Heart right ventricle (tissue), 16 donors: ENCODE measurements at regions not wholly inside any gene's neighbourhood (a gene's known extent, or its start where the extent isn't known, plus 50 kb on each side); places are given as distances from the start of the nearest gene placed in this dataset.

Experiments
- ATAC-seq, 8 donors: fragments of 200-7000 bp; cut with Tn5 transposase; one replicate each; pipeline ENCODE4 v1.9.1; 2020; ENCODE audit warnings: mild to moderate bottlenecking in 8 of 8, moderate library complexity in 8 of 8, moderate number of reproducible peaks in 1 of 8
- DNase-seq, 2 donors: peaks; one replicate each; pipeline ENCODE4 v3.0.0-alpha.2; 2020
- H3K27ac ChIP-seq, 10 donors: fragments of 200-600 bp; sonication (generic) in 2 of 10; one replicate each; pipeline versions ENCODE4 v1.5.0 to v1.8.0; 2020 to 2022; ENCODE audit warnings: mild to moderate bottlenecking in 3 of 10
- H3K27me3 ChIP-seq, 7 donors: fragments of 200-600 bp; one replicate each; pipeline ENCODE4 v1.8.0; 2021 to 2022; ENCODE audit warnings: mild to moderate bottlenecking in 2 of 7
- H3K36me3 ChIP-seq, 9 donors: fragments of 200-600 bp; sonication (generic) in 1 of 9; one replicate each; pipeline versions ENCODE4 v1.5.0 to v1.8.0; 2020 to 2022; ENCODE audit warnings: mild to moderate bottlenecking in 2 of 9
- H3K4me1 ChIP-seq, 9 donors: fragments of 200-600 bp; sonication (generic) in 1 of 9; one replicate each; pipeline versions ENCODE4 v1.5.0 to v1.8.0; 2020 to 2022; ENCODE audit warnings: mild to moderate bottlenecking in 4 of 9
- H3K4me3 ChIP-seq, 10 donors: fragments of 200-600 bp; sonication (generic) in 2 of 10; one replicate each; pipeline versions ENCODE4 v1.5.0 to v1.8.0; 2020 to 2022; ENCODE audit warnings: mild to moderate bottlenecking in 7 of 10, moderate library complexity in 2 of 10
- H3K9me3 ChIP-seq, 11 donors: fragments of 200-600 bp in 10 of 11; sonication (generic) in 2 of 11; one replicate each; pipeline versions ENCODE4 v1.5.0 to v1.8.0; 2013 to 2022; ENCODE audit warnings: mild to moderate bottlenecking in 2 of 11, control low read depth in 1 of 11, moderate library complexity in 1 of 11
- CTCF ChIP-seq, 9 donors: fragments of 200-600 bp; sonication (generic) in 2 of 9; IDR thresholded peaks; one replicate each; pipeline versions ENCODE4 v1.5.0 to v1.8.0; 2021 to 2022; ENCODE audit warnings: antibody characterized with exemption in 9 of 9, mild to moderate bottlenecking in 5 of 9, moderate library complexity in 1 of 9
- WGBS, 2 donors: extraction: QIAGEN DNeasy Blood & Tissue Kit; methylation state at CpG; one replicate each; pipeline ENCODE4 v1.1.7; 2013; ENCODE audit warnings: inconsistent platforms in 1 of 2; 5-methylcytosine and 5-hydroxymethylcytosine counted together
- intact Hi-C, 10 donors: fragments of 100-400 bp; cut with DNase I; formaldehyde crosslinking; loops; one replicate each; pipeline versions ENCODE4 v1.11.1 to v1.14.2; 2022
- donor health status: Arrhythmogenic right ventricular cardiomyopathy.
- donor health status: ischemic (EF 13 %, LVEDD 7.1; RV severe dilation, severe dysfunction).
- donor health status: healthy with polysubstance abuse.
- donor health status: DM: no; HTN: yes; CAD: no.
- donor health status: DM: no; HTN: no; CAD: no.
- donor health status: ischemic (EF 25% LVEDD 6.9; RV normal size, moderate dysfunction).
- donor health status: ischemic (EF 25% LVEDD 5.7; RV mildly dilated, moderate dysfunction).
- donor health status: healthy.
- donor health status: DM: yes; HTN: yes; CAD: no.
- donor health status: Ischemic cardiomyopathy.
- donor health status: ischemic (EF 35%, LVEDD 5.7; RV mildly dilated, moderate dysfunction).
- donor health status: nonischemic (EF 11% LVEDD 7.7; RV severe dilation, severe dysfunction).
- donor health status: DM: yes; HTN: yes; CAD: no.
- donor health status: PGD.
- donor health status: ischemic (EF 29% LVEDD 5.4; RV normal size, mild dysfunction).
- donor health status: nonischemic (EF 23%, LVEDD 6.1; RV moderate dilation, normal function).

- intact Hi-C loops, result loop anchor here in 6 of 10 donors (5.0 to 10.0 kb wide), 7 partner anchors 92 to 388 kb away; partner anchors contain the start of gene PLPP3 (in 5 of the 6)
- ATAC-seq, result peak in 1 of 8 donors; percentile 28
- H3K9me3 ChIP-seq, result no peaks in the 10 kb centered on the region
- H3K27ac ChIP-seq, result no peak overlapping the region
- H3K36me3 ChIP-seq, result no peaks in the 10 kb centered on the region
- no peak overlapping the region for H3K4me3 ChIP-seq
- H3K27me3 ChIP-seq, result no peaks in the 10 kb centered on the region
- peaks cover 0 to 53% (median 26%) of the 10 kb centered on the region in 9 donors for H3K4me1 ChIP-seq
- 94 to 97% methylated on average over 1 of the region's 1 CpG for WGBS, 2 donors
- no peak for TF ChIP-seq CTCF (IDR thresholded peaks at IDR 0.05)
- no peak for DNase-seq
Observed at GRCh38 chr1:56194701-56195300, 384.6 kb downstream of the PLPP3 start.

- intact Hi-C loops, result loop anchor here in 5 of 10 donors (5.0 to 10.0 kb wide), 4 partner anchors 101 to 384 kb away; partner anchors contain the start of gene PLPP3 (in 4 of the 5)
- Histone ChIP-seq H3K4me3 (no peak overlapping the region), H3K4me1 (peaks cover 0 to 57% (median 32%) of the 10 kb centered on the region in 9 donors), H3K9me3 (no peaks in the 10 kb centered on the region), H3K36me3 (no peaks in the 10 kb centered on the region), H3K27ac (no peak overlapping the region), H3K27me3 (no peaks in the 10 kb centered on the region)
- TF ChIP-seq CTCF (IDR thresholded peaks at IDR 0.05), result no peak
- DNase-seq (no peak), ATAC-seq (no peak)
- 93 to 95% methylated on average over 1 of the region's 1 CpG for WGBS, 2 donors
Observed at GRCh38 chr1:56193656-56194055, 385.7 kb downstream of the PLPP3 start.

- no peak overlapping the region for H3K4me3 ChIP-seq
- intact Hi-C loops, result loop anchor here in 5 of 10 donors (5.0 to 10.0 kb wide), 4 partner anchors 103 to 386 kb away; partner anchors contain the start of gene PLPP3 (in 4 of the 5)
- 63 to 78% methylated on average over 4 of the region's 4 CpGs for WGBS, 2 donors
- no peaks in the 10 kb centered on the region for H3K27me3 ChIP-seq
- no peaks in the 10 kb centered on the region for H3K36me3 ChIP-seq
- peaks cover 0 to 47% (median 19%) of the 10 kb centered on the region in 9 donors for H3K4me1 ChIP-seq
- H3K27ac ChIP-seq, result peak overlapping the region in 1 of 10 donors; percentile 38
- ATAC-seq (peak in 1 of 8 donors; percentile 26), DNase-seq (no peak)
- no peaks in the 10 kb centered on the region for H3K9me3 ChIP-seq
- TF ChIP-seq CTCF (IDR thresholded peaks at IDR 0.05), result no peak
Observed at GRCh38 chr1:56191369-56191768, 388.0 kb downstream of the PLPP3 start.

GRCh38 chr1:56190806-56191365 is 388.5 kb downstream of the PLPP3 start:
- peak in 1 of 8 donors; percentile 15 for ATAC-seq
- peaks cover 0 to 42% (median 19%) of the 10 kb centered on the region in 9 donors for H3K4me1 ChIP-seq
- H3K27me3 ChIP-seq, result no peaks in the 10 kb centered on the region
- 82 to 92% methylated on average over 7 of the region's 7 CpGs for WGBS, 2 donors
- DNase-seq, result no peak
- H3K27ac ChIP-seq, result peak overlapping the region in 1 of 10 donors; percentile 38
- intact Hi-C loops, result loop anchor here in 5 of 10 donors (5.0 to 10.0 kb wide), 4 partner anchors 104 to 386 kb away; partner anchors contain the start of gene PLPP3 (in 4 of the 5)
- no peak overlapping the region for H3K4me3 ChIP-seq
- no peak for TF ChIP-seq CTCF (IDR thresholded peaks at IDR 0.05)
- no peaks in the 10 kb centered on the region for H3K9me3 ChIP-seq
- no peaks in the 10 kb centered on the region for H3K36me3 ChIP-seq
